Omental fat pad (tissue), 1 donor: ENCODE measurements at regions not wholly inside any gene's neighbourhood (a gene's known extent, or its start where the extent isn't known, plus 50 kb on each side); places are given as distances from the start of the nearest gene placed in this dataset.
"Not testable (repeated sequence)": the region's sequence is repeated elsewhere in the genome, so short reads cannot be mapped to it uniquely, and the experiment has no call there.

ENCODE experiments used
- ATAC-seq: fragments of 150-250 bp; one replicate; pipeline ENCODE4 v1.9.1; 2016; ENCODE audit warnings: mild to moderate bottlenecking, moderate library complexity; ENCODE audit not compliant: low FRiP score
- DNase-seq: peaks from one replicate; pipeline ENCODE4 v3.0.0-alpha.2; 2019; ENCODE audit warnings: low spot score

- ATAC-seq, DNase-seq: not testable (repeated sequence)
These were observed 133.6 kb upstream of the POMZP3 start for GRCh38 chr7:76760546-76761220.

- DNase-seq, ATAC-seq: not testable (repeated sequence)
These were observed 112.5 kb upstream of the POMZP3 start for GRCh38 chr7:76739538-76739937.

- not testable (repeated sequence) for ATAC-seq, DNase-seq
These were observed 109.6 kb upstream of the POMZP3 start for GRCh38 chr7:76736724-76737123.

GRCh38 chr7:76736091-76736490 lies 109.0 kb upstream of the POMZP3 start:
- DNase-seq, ATAC-seq: not testable (repeated sequence)

GRCh38 chr7:76735668-76736067 lies 108.6 kb upstream of the POMZP3 start:
- not testable (repeated sequence) for ATAC-seq, DNase-seq

- DNase-seq, ATAC-seq: not testable (repeated sequence)
These were observed 101.5 kb upstream of the POMZP3 start for GRCh38 chr7:76728571-76728974.

GRCh38 chr7:76723928-76724327 lies 96.8 kb upstream of the POMZP3 start:
- DNase-seq, ATAC-seq: not testable (repeated sequence)

- ATAC-seq, DNase-seq: not testable (repeated sequence)
These were observed 89.5 kb upstream of the POMZP3 start for GRCh38 chr7:76716551-76716950.

- not testable (repeated sequence) for DNase-seq
These were observed 85.8 kb upstream of the POMZP3 start for GRCh38 chr7:76712926-76713325.

GRCh38 chr7:76711648-76712047 lies 84.6 kb upstream of the POMZP3 start:
- ATAC-seq = not testable (repeated sequence)

More at GRCh38 chr7:76712926-76713325, 85.8 kb upstream of the POMZP3 start:
- ATAC-seq = not testable (repeated sequence)

GRCh38 chr7:76709703-76710102 lies 82.6 kb upstream of the POMZP3 start:
- not testable (repeated sequence) for DNase-seq, ATAC-seq

More at GRCh38 chr7:76711648-76712047, 84.6 kb upstream of the POMZP3 start:
- DNase-seq = not testable (repeated sequence)

- not testable (repeated sequence) for ATAC-seq, DNase-seq
These were observed 81.4 kb upstream of the POMZP3 start for GRCh38 chr7:76708446-76708845.

- ATAC-seq, DNase-seq: not testable (repeated sequence)
These were observed 76.7 kb upstream of the POMZP3 start for GRCh38 chr7:76703815-76704214.

GRCh38 chr7:76686277-76686676 lies 59.2 kb upstream of the POMZP3 start:
- not testable (repeated sequence) for DNase-seq, ATAC-seq

- ATAC-seq, DNase-seq: not testable (repeated sequence)
These were observed 57.7 kb upstream of the POMZP3 start for GRCh38 chr7:76684737-76685136.

GRCh38 chr7:76683631-76684030 lies 56.6 kb upstream of the POMZP3 start:
- DNase-seq, ATAC-seq: not testable (repeated sequence)

GRCh38 chr7:76681810-76682209 lies 54.7 kb upstream of the POMZP3 start:
- not testable (repeated sequence) for DNase-seq, ATAC-seq

- not testable (repeated sequence) for ATAC-seq, DNase-seq
These were observed 52.1 kb upstream of the POMZP3 start for GRCh38 chr7:76679174-76679573.

- not testable (repeated sequence) for DNase-seq, ATAC-seq
These were observed 51.4 kb upstream of the POMZP3 start for GRCh38 chr7:76678500-76678899.

- DNase-seq, ATAC-seq: not testable (repeated sequence)
These were observed 49.8 kb upstream of the POMZP3 start for GRCh38 chr7:76676890-76677289.
